OCI-LY7 (cell line): ENCODE measurements at regions not wholly inside any gene's neighbourhood (a gene's known extent, or its start where the extent isn't known, plus 50 kb on each side); places are given as distances from the start of the nearest gene placed in this dataset.

Experiments
- BruUV-seq: library from RNA; stranded (reverse); fragments of 400-500 nt; replicated peaks from 2 replicates; lab custom pipeline; 2021; lab: Mats Ljungman, UMichigan
- CTCF ChIA-PET: fragments of 300-600 bp; sonication (Branson Sonifier 250); formaldehyde crosslinking; loops from one replicate; lab custom pipeline; 2022; ENCODE audit warnings: antibody characterized with exemption; ENCODE audit not compliant: unreplicated experiment; lab: Charles Lee
- POLR2A ChIA-PET: fragments of 300-600 bp; sonication (Branson Sonifier 250); formaldehyde crosslinking; loops from one replicate; lab custom pipeline; 2022; ENCODE audit warnings: antibody characterized with exemption; lab: Charles Lee
- DNase-seq: peaks from one replicate; pipeline ENCODE4 v3.0.0-alpha.2; 2015; ENCODE audit warnings: low spot score
- H2AFZ ChIP-seq: fragments of 200-600 bp; sonication (generic), shearing (Covaris generic); 2 replicates; pipeline ENCODE4 v1.6.1; 2014; ENCODE audit warnings: mild to moderate bottlenecking, antibody characterized with exemption, low read length, moderate library complexity
- H3K27ac ChIP-seq: fragments of 200-600 bp; sonication (generic); 2 replicates; pipeline ENCODE4 v1.5.1; 2014; ENCODE audit warnings: mixed run types, low read depth, mild to moderate bottlenecking, moderate library complexity, low read length, inconsistent platforms; ENCODE audit not compliant: poor library complexity, severe bottlenecking
- H3K36me3 ChIP-seq: fragments of 200-600 bp; sonication (generic); 2 replicates; pipeline ENCODE4 v1.6.1; 2014; ENCODE audit warnings: mild to moderate bottlenecking, antibody characterized with exemption, low read length, moderate library complexity, mixed read lengths; ENCODE audit not compliant: insufficient read depth
- H3K4me1 ChIP-seq: fragments of 200-600 bp; sonication (generic); 2 replicates; pipeline ENCODE4 v1.5.1; 2014; ENCODE audit warnings: mild to moderate bottlenecking, low read length; ENCODE audit not compliant: insufficient read depth, poor library complexity, severe bottlenecking
- H3K4me2 ChIP-seq: fragments of 200-600 bp; sonication (generic); 2 replicates; pipeline ENCODE4 v1.6.1; 2014; ENCODE audit warnings: mild to moderate bottlenecking, low read length
- H3K4me3 ChIP-seq: fragments of 200-600 bp; sonication (generic); 2 replicates; pipeline ENCODE4 v1.5.1; 2014; ENCODE audit warnings: mild to moderate bottlenecking, low read depth, low read length; ENCODE audit not compliant: poor library complexity, severe bottlenecking
- H3K79me2 ChIP-seq: fragments of 200-600 bp; sonication (generic); 2 replicates; pipeline ENCODE4 v1.6.1; 2016; ENCODE audit warnings: low read depth, mild to moderate bottlenecking, low read length, moderate library complexity, mixed read lengths; ENCODE audit not compliant: insufficient read depth
- H3K9me2 ChIP-seq: fragments of 200-600 bp; sonication (generic); 2 replicates; pipeline ENCODE4 v1.6.1; 2016; ENCODE audit warnings: mild to moderate bottlenecking, low read length, mixed read lengths; ENCODE audit not compliant: insufficient read depth
- H3K9me3 ChIP-seq: fragments of 200-600 bp; sonication (generic); 2 replicates; pipeline ENCODE4 v1.6.1; 2014; ENCODE audit warnings: mild to moderate bottlenecking, mixed run types, low read length, mixed read lengths
- H4K20me1 ChIP-seq: fragments of 200-600 bp; sonication (generic); 2 replicates; pipeline ENCODE4 v1.6.1; 2014; ENCODE audit warnings: mild to moderate bottlenecking, antibody characterized with exemption, low read length, moderate library complexity, mixed read lengths; ENCODE audit not compliant: insufficient read depth
- EZH2phosphoT487 ChIP-seq: fragments of 200-600 bp; sonication (generic); IDR thresholded peaks from 2 replicates; pipeline ENCODE4 v1.6.1; 2018; ENCODE audit warnings: low read depth, borderline replicate concordance, mild to moderate bottlenecking, mixed run types, antibody characterized with exemption, low read length, moderate library complexity, mixed read lengths
- intact Hi-C: fragments of 100-400 bp; cut with micrococcal nuclease; formaldehyde crosslinking; loops from one replicate; pipeline ENCODE4 v1.10.0; 2022; ENCODE audit not compliant: unreplicated experiment
- TF ChIP-seq, protein P1 (sequence below): fragments of 200-600 bp; sonication (generic); conservative IDR thresholded peaks from 2 replicates; pipeline ENCODE4 v1.5.1; 2014; ENCODE audit warnings: mild to moderate bottlenecking, antibody characterized with exemption, low read length, moderate library complexity, mixed read lengths

DNA sequence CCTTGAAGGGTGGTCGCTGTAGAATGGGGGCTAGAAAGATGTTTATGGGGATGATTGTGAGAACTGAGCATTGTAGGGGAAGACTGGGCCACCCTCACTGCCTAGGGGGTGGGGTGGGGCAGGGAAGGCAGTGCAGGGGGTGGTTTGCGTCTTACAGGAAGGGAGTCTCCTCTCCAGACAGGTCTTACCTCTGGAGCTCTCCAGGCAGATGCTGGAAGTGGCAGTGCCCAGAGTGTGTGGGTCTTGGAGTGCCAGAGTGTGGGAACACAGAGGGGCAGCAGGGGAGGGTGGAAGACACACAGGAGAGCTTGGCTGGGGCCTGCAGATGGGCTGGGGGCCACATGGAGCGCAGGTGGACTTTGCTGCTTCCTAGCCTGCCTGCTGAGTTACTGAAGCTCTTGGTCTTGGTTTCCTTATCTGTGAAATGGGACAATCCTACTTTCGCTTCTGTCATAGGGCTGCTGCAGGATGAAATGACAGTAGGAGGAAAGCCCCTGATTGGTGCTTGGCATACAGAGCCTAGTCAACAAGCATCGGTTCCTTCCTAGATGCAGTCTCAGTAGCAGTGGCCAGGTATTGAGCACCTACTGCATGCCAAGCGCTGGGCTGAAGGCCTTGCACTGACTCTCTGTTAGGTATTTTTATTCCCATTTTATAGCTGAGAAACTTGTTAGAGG lies 118.3 kb downstream of the SLC25A47 start:
- no TSS peak for BruUV-seq
- intact Hi-C loops: loop anchor here (5.0 kb wide), 1 partner anchor 206 kb away; no protein-coding TSS in a partner anchor
- Histone ChIP-seq H3K9me2 (no peaks in the 10 kb centered on the region), H3K4me2 (no peak overlapping the region), H3K4me3 (no peak overlapping the region), H3K4me1 (no peaks in the 10 kb centered on the region), H3K79me2 (no peaks in the 10 kb centered on the region), H3K36me3 (no peaks in the 10 kb centered on the region), H4K20me1 (no peaks in the 10 kb centered on the region), H3K27ac (no peak overlapping the region), H2AFZ (no peak overlapping the region), H3K9me3 (no peaks in the 10 kb centered on the region)
- ChIA-PET POLR2A (interaction anchor here (0.6 kb wide), 1 partner anchor 1254 kb away, joined by 3 read pairs; no protein-coding TSS in a partner anchor), CTCF (interaction anchor here (0.7 kb wide), 1 partner anchor 195 kb away, joined by 3 read pairs; no protein-coding TSS in a partner anchor)
- TF ChIP-seq, protein P1, sequence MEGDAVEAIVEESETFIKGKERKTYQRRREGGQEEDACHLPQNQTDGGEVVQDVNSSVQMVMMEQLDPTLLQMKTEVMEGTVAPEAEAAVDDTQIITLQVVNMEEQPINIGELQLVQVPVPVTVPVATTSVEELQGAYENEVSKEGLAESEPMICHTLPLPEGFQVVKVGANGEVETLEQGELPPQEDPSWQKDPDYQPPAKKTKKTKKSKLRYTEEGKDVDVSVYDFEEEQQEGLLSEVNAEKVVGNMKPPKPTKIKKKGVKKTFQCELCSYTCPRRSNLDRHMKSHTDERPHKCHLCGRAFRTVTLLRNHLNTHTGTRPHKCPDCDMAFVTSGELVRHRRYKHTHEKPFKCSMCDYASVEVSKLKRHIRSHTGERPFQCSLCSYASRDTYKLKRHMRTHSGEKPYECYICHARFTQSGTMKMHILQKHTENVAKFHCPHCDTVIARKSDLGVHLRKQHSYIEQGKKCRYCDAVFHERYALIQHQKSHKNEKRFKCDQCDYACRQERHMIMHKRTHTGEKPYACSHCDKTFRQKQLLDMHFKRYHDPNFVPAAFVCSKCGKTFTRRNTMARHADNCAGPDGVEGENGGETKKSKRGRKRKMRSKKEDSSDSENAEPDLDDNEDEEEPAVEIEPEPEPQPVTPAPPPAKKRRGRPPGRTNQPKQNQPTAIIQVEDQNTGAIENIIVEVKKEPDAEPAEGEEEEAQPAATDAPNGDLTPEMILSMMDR: no peak
- no peak for TF ChIP-seq EZH2phosphoT487
- DNase-seq: no peak

DNA sequence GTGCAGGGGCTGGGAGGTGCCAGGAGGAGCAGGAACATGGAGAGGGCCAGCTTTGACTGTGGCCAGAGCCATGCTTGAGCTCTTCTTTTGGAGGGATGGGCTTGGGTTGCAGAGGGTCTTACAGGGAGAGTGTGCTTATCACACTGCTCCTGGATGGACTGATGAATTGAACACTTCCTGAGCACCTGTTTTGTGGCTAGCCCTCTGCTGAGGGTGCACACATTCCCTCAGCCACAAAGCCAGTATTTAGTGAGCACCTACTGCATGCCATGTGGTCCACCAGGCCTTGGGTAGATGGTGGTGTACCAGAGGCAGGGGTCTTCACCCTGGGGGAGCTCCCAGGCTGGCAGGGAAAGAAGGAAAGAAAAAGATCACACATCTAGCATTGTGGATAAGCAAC lies 118.9 kb downstream of the SLC25A47 start:
- intact Hi-C loops: loop anchor here (5.0 kb wide), 1 partner anchor 205 kb away; no protein-coding TSS in a partner anchor
- H3K36me3 ChIP-seq: no peaks in the 10 kb centered on the region
- H2AFZ ChIP-seq: no peak overlapping the region
- H3K4me3 ChIP-seq: no peak overlapping the region
- no peaks in the 10 kb centered on the region for H4K20me1 ChIP-seq
- H3K4me2 ChIP-seq: no peak overlapping the region
- H3K9me2 ChIP-seq: no peaks in the 10 kb centered on the region
- no TSS peak for BruUV-seq
- no peaks in the 10 kb centered on the region for H3K79me2 ChIP-seq
- no peaks in the 10 kb centered on the region for H3K4me1 ChIP-seq
- TF ChIP-seq EZH2phosphoT487: no peak
- TF ChIP-seq, protein P1: no peak
- POLR2A ChIA-PET: interaction anchor here (0.5 to 0.6 kb wide), 2 partner anchors 214 to 1254 kb away, joined by 3 to 5 read pairs; no protein-coding TSS in a partner anchor
- CTCF ChIA-PET: interaction anchor here (0.7 kb wide), 1 partner anchor 195 kb away, joined by 3 read pairs; no protein-coding TSS in a partner anchor
- no peak for DNase-seq
- no peaks in the 10 kb centered on the region for H3K9me3 ChIP-seq
- H3K27ac ChIP-seq: no peak overlapping the region
